ENCODE measurements at regions not wholly inside any gene's neighbourhood (a gene's known extent, or its start where the extent isn't known, plus 50 kb on each side); places are given as distances from the start of the nearest gene placed in this dataset.

DNA sequence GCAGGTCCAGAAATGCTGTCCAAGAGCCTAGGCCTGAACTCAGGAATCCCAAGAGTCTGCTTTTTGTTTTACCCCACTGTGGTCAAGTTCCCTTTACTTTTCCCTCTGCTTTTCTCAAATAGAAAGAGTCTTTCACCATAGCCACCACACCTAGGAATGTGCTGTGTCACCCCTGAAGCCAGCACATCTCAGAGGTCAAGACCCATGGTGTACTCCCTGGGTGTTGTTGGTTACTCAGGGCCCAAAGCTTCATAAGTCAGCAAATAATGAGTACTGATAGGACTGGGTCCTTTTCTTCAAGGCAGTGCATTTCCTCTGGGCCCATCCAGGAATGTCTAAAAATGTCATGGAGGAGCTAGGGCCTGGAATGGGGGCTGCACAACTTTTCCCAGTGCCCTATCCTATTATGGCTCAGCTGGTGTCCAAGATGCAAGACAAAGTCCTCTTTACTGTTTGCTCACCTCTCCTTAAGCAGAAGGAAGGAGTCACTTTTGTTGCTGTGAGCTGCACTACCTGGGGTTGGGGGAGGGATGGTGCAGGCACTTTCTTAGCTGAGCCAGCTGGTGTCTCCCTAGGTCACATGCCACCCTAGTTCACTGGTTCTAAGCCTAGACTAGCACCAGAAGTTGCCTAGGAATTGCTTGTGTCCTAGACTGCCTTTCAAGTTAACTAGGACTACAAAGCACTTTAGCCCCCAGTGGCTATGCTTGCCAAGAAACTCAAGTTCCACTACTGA, 62.4 kb upstream of the RXFP1 start (continued):
- TF ChIP-seq YY1 (IDR thresholded peaks at IDR 0.05; ENCODE audit: extremely low read depth, insufficient replicate concordance, low read depth, low read length), result no peak
- no peak for TF ChIP-seq ELF1 (IDR thresholded peaks at IDR 0.05; ENCODE audit: borderline replicate concordance, low read depth)
- no peak for TF ChIP-seq JUND (IDR thresholded peaks at IDR 0.05)
- TF ChIP-seq, protein P1, sequence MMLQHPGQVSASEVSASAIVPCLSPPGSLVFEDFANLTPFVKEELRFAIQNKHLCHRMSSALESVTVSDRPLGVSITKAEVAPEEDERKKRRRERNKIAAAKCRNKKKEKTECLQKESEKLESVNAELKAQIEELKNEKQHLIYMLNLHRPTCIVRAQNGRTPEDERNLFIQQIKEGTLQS (IDR thresholded peaks at IDR 0.05), result no peak
- no peak for TF ChIP-seq SP1 (IDR thresholded peaks at IDR 0.05; ENCODE audit: low read depth)
- no peak for TF ChIP-seq TCF7L2 (IDR thresholded peaks at IDR 0.05; ENCODE audit: borderline replicate concordance, extremely low read depth, insufficient read depth, insufficient read length)
- no peak for TF ChIP-seq POLR2A (IDR thresholded peaks at IDR 0.05; ENCODE audit: borderline replicate concordance, extremely low read depth, insufficient read depth, insufficient read length)
- TF ChIP-seq EZH2 (IDR thresholded peaks at IDR 0.05), result no peak
- TF ChIP-seq ZFX (IDR thresholded peaks at IDR 0.05), result no peak
- no peak for TF ChIP-seq SRF (IDR thresholded peaks at IDR 0.05; ENCODE audit: low read depth)

DNA sequence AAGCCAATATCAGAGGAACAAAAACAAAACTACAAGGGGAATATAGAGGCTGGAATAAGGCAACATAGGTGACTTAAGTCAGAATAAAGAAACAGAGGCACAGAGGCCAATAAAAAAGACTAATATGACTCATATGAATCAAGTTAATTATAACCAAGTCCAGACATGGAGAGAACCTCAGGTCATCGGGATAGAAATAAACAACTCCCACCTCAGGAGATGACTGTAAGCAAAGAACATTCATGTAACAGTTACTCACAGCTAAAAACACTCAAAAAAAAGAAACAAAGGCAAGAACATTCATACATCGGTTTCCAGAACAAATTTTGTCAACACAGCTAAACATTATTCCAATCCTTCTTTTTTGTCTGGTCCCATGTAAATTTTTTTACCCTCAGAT, 60.3 kb upstream of the RXFP1 start:
- intact Hi-C loops (cut with micrococcal nuclease), result no loop called here
- no peaks in the 10 kb centered on the region for H3K9me2 ChIP-seq (ENCODE audit: insufficient read depth)
- ChIA-PET RAD21 (ENCODE audit: low non-redundant PET in 1 of 2, low total read pairs in 2 of 2, uncharacterized antibody in 2 of 2, unreplicated experiment in 2 of 2) (no interaction called here), POLR2A (no interaction called here), CTCF (no interaction called here)
- H2AFZ ChIP-seq (ENCODE audit: low read depth, low read length, poor library complexity, severe bottlenecking), result no peak overlapping the region
- H3K9ac ChIP-seq (ENCODE audit: low read length), result no peak overlapping the region
- H3K79me2 ChIP-seq (ENCODE audit: insufficient read depth, low read length), result no peaks in the 10 kb centered on the region
- H3K27me3 ChIP-seq (ENCODE audit: insufficient read depth, low read length), result no peaks in the 10 kb centered on the region
- H4K20me1 ChIP-seq (ENCODE audit: insufficient read depth), result no peaks in the 10 kb centered on the region
- peaks cover 0 to 9% of the 10 kb centered on the region in 2 experiments; a peak in 1 of 4 replicates for H3K4me1 ChIP-seq (ENCODE audit: control insufficient read depth in 1 of 2, insufficient read depth in 2 of 2, low read length in 2 of 2)
- ATAC-seq (no peak), DNase-seq (ENCODE audit: low read depth, low spot score) (no peak)
- no peak overlapping the region for H3K4me2 ChIP-seq (ENCODE audit: low read length)
- H3K36me3 ChIP-seq (ENCODE audit: control insufficient read depth in 1 of 2, insufficient read depth in 2 of 2, low read length in 2 of 2), result no peaks in the 10 kb centered on the region
- no TSS peak for BruUV-seq (replicated peaks)
- no peak overlapping the region for H3K27ac ChIP-seq (ENCODE audit: low read depth, low read length)
- H3K4me3 ChIP-seq (replicated peaks in 1 of 2; ENCODE audit: low read depth in 1 of 2, low read length in 2 of 2), result no peak overlapping the region
- H3K9me3 ChIP-seq (ENCODE audit: control insufficient read depth in 1 of 2, insufficient read depth in 1 of 2, low read depth in 1 of 2, low read length in 2 of 2), result no peaks in the 10 kb centered on the region
- TF ChIP-seq POLR2AphosphoS5 (IDR thresholded peaks at IDR 0.05; ENCODE audit: low read depth, low read length) (no peak), JUND (IDR thresholded peaks at IDR 0.05) (no peak), SP1 (IDR thresholded peaks at IDR 0.05; ENCODE audit: low read depth) (no peak), EZH2 (IDR thresholded peaks at IDR 0.05) (no peak), ZNF274 (IDR thresholded peaks at IDR 0.05; ENCODE audit: low read depth, low read length) (no peak), POLR2A (IDR thresholded peaks at IDR 0.05; ENCODE audit: borderline replicate concordance, extremely low read depth, insufficient read depth, insufficient read length) (no peak), CEBPB (IDR thresholded peaks at IDR 0.05; ENCODE audit: low read depth) (no peak), CBX3 (IDR thresholded peaks at IDR 0.05; ENCODE audit: low read depth) (no peak), ZFX (IDR thresholded peaks at IDR 0.05) (no peak), EZH2phosphoT487 (IDR thresholded peaks at IDR 0.05; ENCODE audit: borderline replicate concordance) (no peak), ELF1 (IDR thresholded peaks at IDR 0.05; ENCODE audit: borderline replicate concordance, low read depth) (no peak), FOSL1 (IDR thresholded peaks at IDR 0.05; ENCODE audit: low read depth) (no peak), TCF7L2 (IDR thresholded peaks at IDR 0.05; ENCODE audit: borderline replicate concordance, extremely low read depth, insufficient read depth, insufficient read length) (no peak), YY1 (IDR thresholded peaks at IDR 0.05; ENCODE audit: extremely low read depth, insufficient replicate concordance, low read depth, low read length) (no peak)
- TF ChIP-seq, protein P2, sequence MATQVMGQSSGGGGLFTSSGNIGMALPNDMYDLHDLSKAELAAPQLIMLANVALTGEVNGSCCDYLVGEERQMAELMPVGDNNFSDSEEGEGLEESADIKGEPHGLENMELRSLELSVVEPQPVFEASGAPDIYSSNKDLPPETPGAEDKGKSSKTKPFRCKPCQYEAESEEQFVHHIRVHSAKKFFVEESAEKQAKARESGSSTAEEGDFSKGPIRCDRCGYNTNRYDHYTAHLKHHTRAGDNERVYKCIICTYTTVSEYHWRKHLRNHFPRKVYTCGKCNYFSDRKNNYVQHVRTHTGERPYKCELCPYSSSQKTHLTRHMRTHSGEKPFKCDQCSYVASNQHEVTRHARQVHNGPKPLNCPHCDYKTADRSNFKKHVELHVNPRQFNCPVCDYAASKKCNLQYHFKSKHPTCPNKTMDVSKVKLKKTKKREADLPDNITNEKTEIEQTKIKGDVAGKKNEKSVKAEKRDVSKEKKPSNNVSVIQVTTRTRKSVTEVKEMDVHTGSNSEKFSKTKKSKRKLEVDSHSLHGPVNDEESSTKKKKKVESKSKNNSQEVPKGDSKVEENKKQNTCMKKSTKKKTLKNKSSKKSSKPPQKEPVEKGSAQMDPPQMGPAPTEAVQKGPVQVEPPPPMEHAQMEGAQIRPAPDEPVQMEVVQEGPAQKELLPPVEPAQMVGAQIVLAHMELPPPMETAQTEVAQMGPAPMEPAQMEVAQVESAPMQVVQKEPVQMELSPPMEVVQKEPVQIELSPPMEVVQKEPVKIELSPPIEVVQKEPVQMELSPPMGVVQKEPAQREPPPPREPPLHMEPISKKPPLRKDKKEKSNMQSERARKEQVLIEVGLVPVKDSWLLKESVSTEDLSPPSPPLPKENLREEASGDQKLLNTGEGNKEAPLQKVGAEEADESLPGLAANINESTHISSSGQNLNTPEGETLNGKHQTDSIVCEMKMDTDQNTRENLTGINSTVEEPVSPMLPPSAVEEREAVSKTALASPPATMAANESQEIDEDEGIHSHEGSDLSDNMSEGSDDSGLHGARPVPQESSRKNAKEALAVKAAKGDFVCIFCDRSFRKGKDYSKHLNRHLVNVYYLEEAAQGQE (IDR thresholded peaks at IDR 0.05; ENCODE audit: low read depth), result no peak
- TF ChIP-seq, protein P1 (IDR thresholded peaks at IDR 0.05), result no peak
- TF ChIP-seq, protein P3, sequence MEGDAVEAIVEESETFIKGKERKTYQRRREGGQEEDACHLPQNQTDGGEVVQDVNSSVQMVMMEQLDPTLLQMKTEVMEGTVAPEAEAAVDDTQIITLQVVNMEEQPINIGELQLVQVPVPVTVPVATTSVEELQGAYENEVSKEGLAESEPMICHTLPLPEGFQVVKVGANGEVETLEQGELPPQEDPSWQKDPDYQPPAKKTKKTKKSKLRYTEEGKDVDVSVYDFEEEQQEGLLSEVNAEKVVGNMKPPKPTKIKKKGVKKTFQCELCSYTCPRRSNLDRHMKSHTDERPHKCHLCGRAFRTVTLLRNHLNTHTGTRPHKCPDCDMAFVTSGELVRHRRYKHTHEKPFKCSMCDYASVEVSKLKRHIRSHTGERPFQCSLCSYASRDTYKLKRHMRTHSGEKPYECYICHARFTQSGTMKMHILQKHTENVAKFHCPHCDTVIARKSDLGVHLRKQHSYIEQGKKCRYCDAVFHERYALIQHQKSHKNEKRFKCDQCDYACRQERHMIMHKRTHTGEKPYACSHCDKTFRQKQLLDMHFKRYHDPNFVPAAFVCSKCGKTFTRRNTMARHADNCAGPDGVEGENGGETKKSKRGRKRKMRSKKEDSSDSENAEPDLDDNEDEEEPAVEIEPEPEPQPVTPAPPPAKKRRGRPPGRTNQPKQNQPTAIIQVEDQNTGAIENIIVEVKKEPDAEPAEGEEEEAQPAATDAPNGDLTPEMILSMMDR (IDR thresholded peaks at IDR 0.05 in 2 of 3, conservative IDR thresholded peaks at IDR 0.05 in 1 of 3; ENCODE audit: borderline replicate concordance in 1 of 3, insufficient read depth in 1 of 3, low read depth in 2 of 3, low read length in 2 of 3), result no peak
